ENCODE measurements at regions not wholly inside any gene's neighbourhood (a gene's known extent, or its start where the extent isn't known, plus 50 kb on each side); places are given as distances from the start of the nearest gene placed in this dataset.

DNA sequence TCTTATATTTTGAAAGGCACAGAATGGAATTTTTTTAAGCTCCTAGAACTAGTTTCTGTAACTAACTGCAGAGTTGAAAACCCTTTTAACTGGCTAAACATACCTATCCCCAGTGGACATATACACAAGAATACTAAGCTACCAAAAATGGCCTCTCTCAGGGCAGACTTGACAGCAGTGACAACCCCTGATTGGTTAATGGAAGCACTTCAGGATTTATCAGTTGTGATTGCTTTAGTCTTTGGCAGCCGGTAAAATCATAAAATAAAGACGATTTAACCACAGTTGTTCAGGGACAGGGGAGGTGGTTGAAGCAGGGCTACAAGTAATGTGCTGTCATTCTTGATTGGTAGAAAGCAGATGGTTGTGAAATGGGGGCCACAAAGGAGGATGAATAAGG is 452.0 kb upstream of the SOX9 start:
- Histone ChIP-seq H3K4me1 (replicated peaks; ENCODE audit: insufficient read depth) (no peaks in the 10 kb centered on the region), H2AFZ (no peak overlapping the region), H3K4me2 (no peak overlapping the region), H3K9me3 (ENCODE audit: insufficient read depth, low read depth) (peaks cover 9% of the 10 kb centered on the region; the same call in 1 of the 2 replicates), H3F3A (ENCODE audit: insufficient read depth, low read depth) (no peaks in the 10 kb centered on the region), H3K79me2 (ENCODE audit: low read depth) (no peaks in the 10 kb centered on the region), H3K9me2 (ENCODE audit: insufficient read depth) (no peaks in the 10 kb centered on the region), H3K27me3 (ENCODE audit: insufficient read depth, low read depth) (no peaks in the 10 kb centered on the region), H3K27ac (no peak overlapping the region), H4K20me1 (ENCODE audit: insufficient read depth) (no peaks in the 10 kb centered on the region), H3K36me3 (ENCODE audit: low read depth) (no peaks in the 10 kb centered on the region), H3K4me3 (no peak overlapping the region)
- BruUV-seq (replicated peaks), result no TSS peak
- no peak for DNase-seq
- POLR2A ChIA-PET (ENCODE audit: unreplicated experiment), result no interaction called here
- intact Hi-C loops (cut with micrococcal nuclease; ENCODE audit: unreplicated experiment), result no loop called here
- CTCF ChIA-PET, result no interaction called here
- TF ChIP-seq EZH2 (IDR thresholded peaks at IDR 0.05; ENCODE audit: low read depth), result no peak
- TF ChIP-seq CTCF (conservative IDR thresholded peaks at IDR 0.05), result no peak

- Histone ChIP-seq H3K4me2 (no peak overlapping the region), H4K20me1 (ENCODE audit: insufficient read depth) (no peaks in the 10 kb centered on the region), H3K4me1 (replicated peaks; ENCODE audit: insufficient read depth) (no peaks in the 10 kb centered on the region), H3F3A (ENCODE audit: insufficient read depth, low read depth) (no peaks in the 10 kb centered on the region), H3K79me2 (ENCODE audit: low read depth) (no peaks in the 10 kb centered on the region), H2AFZ (no peak overlapping the region), H3K27me3 (ENCODE audit: insufficient read depth, low read depth) (no peaks in the 10 kb centered on the region), H3K27ac (no peak overlapping the region), H3K4me3 (no peak overlapping the region), H3K9me2 (ENCODE audit: insufficient read depth) (no peaks in the 10 kb centered on the region), H3K9me3 (ENCODE audit: insufficient read depth, low read depth) (no peaks in the 10 kb centered on the region), H3K36me3 (ENCODE audit: low read depth) (no peaks in the 10 kb centered on the region)
- no TSS peak for BruUV-seq (replicated peaks)
- TF ChIP-seq CTCF (conservative IDR thresholded peaks at IDR 0.05) (no peak), EZH2 (IDR thresholded peaks at IDR 0.05; ENCODE audit: low read depth) (no peak)
- no peak for DNase-seq
- POLR2A ChIA-PET (ENCODE audit: unreplicated experiment), result no interaction called here
- CTCF ChIA-PET, result no interaction called here
- intact Hi-C loops (cut with micrococcal nuclease; ENCODE audit: unreplicated experiment), result no loop called here
These were observed 443.4 kb upstream of the SOX9 start for GRCh38 chr17:71677439-71677838.

GRCh38 chr17:71679832-71680231 is 441.0 kb upstream of the SOX9 start:
- ChIA-PET POLR2A (ENCODE audit: unreplicated experiment) (no interaction called here), CTCF (no interaction called here)
- Histone ChIP-seq H3F3A (ENCODE audit: insufficient read depth, low read depth) (no peaks in the 10 kb centered on the region), H3K9me2 (ENCODE audit: insufficient read depth) (no peaks in the 10 kb centered on the region), H3K27ac (no peak overlapping the region), H3K9me3 (ENCODE audit: insufficient read depth, low read depth) (no peaks in the 10 kb centered on the region), H3K4me1 (replicated peaks; ENCODE audit: insufficient read depth) (no peaks in the 10 kb centered on the region), H3K27me3 (ENCODE audit: insufficient read depth, low read depth) (no peaks in the 10 kb centered on the region), H3K79me2 (ENCODE audit: low read depth) (no peaks in the 10 kb centered on the region), H3K4me3 (no peak overlapping the region), H2AFZ (no peak overlapping the region), H3K4me2 (no peak overlapping the region), H4K20me1 (ENCODE audit: insufficient read depth) (no peaks in the 10 kb centered on the region), H3K36me3 (ENCODE audit: low read depth) (no peaks in the 10 kb centered on the region)
- BruUV-seq (replicated peaks), result no TSS peak
- no peak for TF ChIP-seq CTCF (conservative IDR thresholded peaks at IDR 0.05)
- no peak for TF ChIP-seq EZH2 (IDR thresholded peaks at IDR 0.05; ENCODE audit: low read depth)
- intact Hi-C loops (cut with micrococcal nuclease; ENCODE audit: unreplicated experiment), result no loop called here
- DNase-seq, result no peak

Measured in PC-9 (cell line).